HCT116 (cell line): ENCODE measurements at regions not wholly inside any gene's neighbourhood (a gene's known extent, or its start where the extent isn't known, plus 50 kb on each side); places are given as distances from the start of the nearest gene placed in this dataset.

Experiments
- ATAC-seq: fragments of 200-7000 bp; cut with Tn5 transposase; 2 replicates; pipeline ENCODE4 v1.9.1; 2020; ENCODE audit warnings: mild to moderate bottlenecking, moderate library complexity
- BruUV-seq: library from RNA; stranded (reverse); fragments of 400-500 nt; replicated peaks from 2 replicates; lab custom pipeline; 2021; lab: Mats Ljungman, UMichigan
- CTCF ChIA-PET: fragments of 300-600 bp; sonication (Branson Sonifier 250); formaldehyde crosslinking; loops from one replicate; lab custom pipeline; 2021; ENCODE audit warnings: antibody characterized with exemption; lab: Charles Lee
- POLR2A ChIA-PET: fragments of 300-600, 350-600 bp; sonication (Branson Sonifier 250); formaldehyde crosslinking; loops from one replicate; lab custom pipeline; 2021; ENCODE audit warnings: antibody characterized with exemption; lab: Charles Lee
- RAD21 ChIA-PET, 2 experiments: fragments of 300-600 bp; sonication (Branson Sonifier 250); formaldehyde crosslinking; loops; one replicate each; lab custom pipeline; 2023; ENCODE audit warnings: low total read pairs in 2 of 2; ENCODE audit not compliant: uncharacterized antibody in 2 of 2, unreplicated experiment in 2 of 2, low non-redundant PET in 1 of 2; lab: Charles Lee
- DNase-seq: peaks from one replicate; pipeline ENCODE4 v3.0.0-alpha.2; 2010; ENCODE audit warnings: low read depth, low spot score
- H2AFZ ChIP-seq: fragments of 200-600 bp; shearing (Covaris generic), sonication (generic); 2 replicates; pipeline ENCODE4 v1.6.1; 2017; ENCODE audit warnings: low read depth, mixed run types, mixed read lengths, antibody characterized with exemption, low read length; ENCODE audit not compliant: poor library complexity, severe bottlenecking
- H3K27ac ChIP-seq: 2 replicates; pipeline ENCODE4 v1.5.1; 2012; ENCODE audit warnings: low read depth, low read length
- H3K27me3 ChIP-seq: fragments of 200-600 bp; sonication (generic); 2 replicates; pipeline ENCODE4 v1.6.1; 2016; ENCODE audit warnings: mixed run types, low read length, mixed read lengths; ENCODE audit not compliant: insufficient read depth
- H3K36me3 ChIP-seq, 2 experiments: fragments of 200-500 bp in 1 of 2; fragments of 200-600 bp in 1 of 2; sonication (Bioruptor generic) in 1 of 2; sonication (generic) in 1 of 2; 2 replicates each; pipeline versions ENCODE4 v1.5.1 to v1.6.1; 2014 to 2016; ENCODE audit warnings: low read length in 2 of 2, inconsistent platforms in 1 of 2, mixed read lengths in 1 of 2, mixed run types in 1 of 2; ENCODE audit not compliant: insufficient read depth in 2 of 2, control insufficient read depth in 1 of 2
- H3K4me1 ChIP-seq, 2 experiments: fragments of 200-600 bp in 1 of 2; sonication (generic) in 1 of 2; 2 replicates each; pipeline versions ENCODE4 v1.5.1 to v1.6.1; 2012 to 2017; ENCODE audit warnings: low read length in 2 of 2, inconsistent platforms in 1 of 2, mild to moderate bottlenecking in 1 of 2, mixed read lengths in 1 of 2, mixed run types in 1 of 2, moderate library complexity in 1 of 2; ENCODE audit not compliant: insufficient read depth in 2 of 2, control insufficient read depth in 1 of 2
- H3K4me2 ChIP-seq: fragments of 200-600 bp; sonication (generic); 2 replicates; pipeline ENCODE4 v1.6.1; 2017; ENCODE audit warnings: mixed run types, low read length, mixed read lengths
- H3K4me3 ChIP-seq, 2 experiments: fragments of 200-600 bp in 1 of 2; sonication (generic) in 1 of 2; replicated peaks in 1 of 2; 2 replicates each; pipeline ENCODE4 v1.5.1; 2011 to 2016; ENCODE audit warnings: low read length in 2 of 2, control low read depth in 1 of 2, low read depth in 1 of 2, mild to moderate bottlenecking in 1 of 2, mixed read lengths in 1 of 2, mixed run types in 1 of 2
- H3K79me2 ChIP-seq: fragments of 200-600 bp; sonication (generic); 2 replicates; pipeline ENCODE4 v1.6.1; 2017; ENCODE audit warnings: mild to moderate bottlenecking, mixed run types, low read length, moderate library complexity, mixed read lengths; ENCODE audit not compliant: insufficient read depth
- H3K9ac ChIP-seq: fragments of 200-600 bp; sonication (generic); 2 replicates; pipeline ENCODE4 v1.6.1; 2016; ENCODE audit warnings: low read length, mixed read lengths
- H3K9me2 ChIP-seq: fragments of 200-600 bp; sonication (generic), shearing (Covaris generic); 2 replicates; pipeline ENCODE4 v1.6.1; 2017; ENCODE audit warnings: mixed run types, mild to moderate bottlenecking, moderate library complexity; ENCODE audit not compliant: insufficient read depth
- H3K9me3 ChIP-seq, 2 experiments: fragments of 200-500 bp in 1 of 2; fragments of 200-600 bp in 1 of 2; sonication (Bioruptor generic) in 1 of 2; sonication (generic) in 1 of 2; 2 replicates each; pipeline ENCODE4 v1.6.1; 2014 to 2017; ENCODE audit warnings: low read length in 2 of 2, mixed read lengths in 2 of 2, inconsistent platforms in 1 of 2, low read depth in 1 of 2, mild to moderate bottlenecking in 1 of 2, mixed run types in 1 of 2, moderate library complexity in 1 of 2; ENCODE audit not compliant: control insufficient read depth in 1 of 2, insufficient read depth in 1 of 2
- H4K20me1 ChIP-seq: fragments of 200-600 bp; sonication (generic), shearing (Covaris generic); 2 replicates; pipeline ENCODE4 v1.6.1; 2017; ENCODE audit warnings: mixed run types, mild to moderate bottlenecking, moderate library complexity; ENCODE audit not compliant: insufficient read depth
- CBX3 ChIP-seq: IDR thresholded peaks from 2 replicates; pipeline ENCODE4 v1.6.1; 2012; ENCODE audit warnings: low read depth
- CTCF ChIP-seq, 3 experiments: fragments of 200-600 bp in 1 of 3; sonication (generic) in 1 of 3; IDR thresholded peaks in 2 of 3; conservative IDR thresholded peaks in 1 of 3; 2 replicates each; pipeline ENCODE4 v1.5.1; 2012 to 2017; ENCODE audit warnings: low read depth in 2 of 3, low read length in 2 of 3, antibody characterized with exemption in 1 of 3, borderline replicate concordance in 1 of 3, control low read depth in 1 of 3, mild to moderate bottlenecking in 1 of 3, mixed read lengths in 1 of 3, mixed run types in 1 of 3, moderate library complexity in 1 of 3; ENCODE audit not compliant: insufficient read depth in 1 of 3
- EGR1 ChIP-seq: IDR thresholded peaks from 2 replicates; pipeline ENCODE4 v1.6.1; 2012; ENCODE audit warnings: low read depth
- ELF1 ChIP-seq: IDR thresholded peaks from 2 replicates; pipeline ENCODE4 v1.6.1; 2012; ENCODE audit warnings: low read depth, borderline replicate concordance
- FOSL1 ChIP-seq: IDR thresholded peaks from 2 replicates; pipeline ENCODE4 v1.6.1; 2012; ENCODE audit warnings: low read depth
- MAX ChIP-seq: IDR thresholded peaks from 2 replicates; pipeline ENCODE4 v1.6.1; 2012
- POLR2A ChIP-seq: IDR thresholded peaks from 2 replicates; pipeline ENCODE4 v1.7.0; 2011; ENCODE audit warnings: borderline replicate concordance; ENCODE audit not compliant: insufficient read depth, insufficient read length; ENCODE audit errors: extremely low read depth
- POLR2AphosphoS5 ChIP-seq: IDR thresholded peaks from 2 replicates; pipeline ENCODE4 v1.6.1; 2011; ENCODE audit warnings: mild to moderate bottlenecking, low read depth, low read length, moderate library complexity
- RAD21 ChIP-seq: IDR thresholded peaks from 2 replicates; pipeline ENCODE4 v1.6.1; 2012; ENCODE audit warnings: low read depth, mild to moderate bottlenecking
- REST ChIP-seq: IDR thresholded peaks from 2 replicates; pipeline ENCODE4 v1.6.1; 2012; ENCODE audit warnings: low read depth
- SP1 ChIP-seq: IDR thresholded peaks from 2 replicates; pipeline ENCODE4 v1.6.1; 2012; ENCODE audit warnings: low read depth
- SRF ChIP-seq: IDR thresholded peaks from 2 replicates; pipeline ENCODE4 v1.6.1; 2012; ENCODE audit warnings: low read depth
- TCF7L2 ChIP-seq: IDR thresholded peaks from 2 replicates; pipeline ENCODE4 v1.7.0; 2011; ENCODE audit warnings: borderline replicate concordance, inconsistent platforms; ENCODE audit not compliant: insufficient read depth, insufficient read length; ENCODE audit errors: extremely low read depth
- YY1 ChIP-seq: IDR thresholded peaks from 2 replicates; pipeline ENCODE4 v1.6.1; 2011; ENCODE audit warnings: low read length, low read depth, moderate library complexity, mild to moderate bottlenecking; ENCODE audit not compliant: insufficient replicate concordance; ENCODE audit errors: extremely low read depth
- ZFX ChIP-seq: fragments of 450-650 bp; IDR thresholded peaks from 2 replicates; pipeline ENCODE4 v1.6.1; 2017
- ZNF274 ChIP-seq: fragments of 200-500 bp; sonication (Bioruptor generic); IDR thresholded peaks from 2 replicates; pipeline ENCODE4 v1.6.1; 2014; ENCODE audit warnings: mild to moderate bottlenecking, low read depth, low read length, inconsistent platforms
- intact Hi-C: fragments of 100-400 bp; cut with micrococcal nuclease; formaldehyde crosslinking; loops from 2 replicates; pipeline ENCODE4 v1.10.0; 2022

- Histone ChIP-seq H3K27me3 (no peaks in the 10 kb centered on the region), H3K9ac (no peak overlapping the region), H3K4me3 (no peak overlapping the region), H3K4me2 (no peak overlapping the region), H3K79me2 (no peaks in the 10 kb centered on the region), H3K4me1 (no peaks in the 10 kb centered on the region), H2AFZ (no peak overlapping the region), H3K36me3 (no peaks in the 10 kb centered on the region), H4K20me1 (no peaks in the 10 kb centered on the region), H3K9me2 (no peaks in the 10 kb centered on the region), H3K27ac (no peak overlapping the region), H3K9me3 (no peaks in the 10 kb centered on the region)
- intact Hi-C loops = no loop called here
- ChIA-PET RAD21 (no interaction called here), POLR2A (no interaction called here), CTCF (no interaction called here)
- TF ChIP-seq TCF7L2 = no peak
- no peak for TF ChIP-seq ZFX
- no peak for TF ChIP-seq FOSL1
- no peak for TF ChIP-seq POLR2AphosphoS5
- no peak for TF ChIP-seq EGR1
- no peak for TF ChIP-seq SP1
- no peak for TF ChIP-seq SRF
- no peak for TF ChIP-seq YY1
- DNase-seq (no peak), ATAC-seq (no peak)
- BruUV-seq = no TSS peak
These were observed 107.8 kb upstream of the ISL1 start for GRCh38 chr5:51275428-51275827.

GRCh38 chr5:51276250-51276649 is 107.0 kb upstream of the ISL1 start:
- RAD21 ChIA-PET = no interaction called here
- no peak for DNase-seq
- no peak for TF ChIP-seq CBX3
- no peak for TF ChIP-seq ELF1
- no peak for TF ChIP-seq CTCF (IDR thresholded peaks at IDR 0.05 in 2 of 3, conservative IDR thresholded peaks at IDR 0.05 in 1 of 3; ENCODE audit: borderline replicate concordance in 1 of 3, insufficient read depth in 1 of 3, low read depth in 2 of 3, low read length in 2 of 3)
- no peak for TF ChIP-seq REST
- TF ChIP-seq ZFX = no peak
- no peak for TF ChIP-seq MAX
- TF ChIP-seq TCF7L2 = no peak
- no peak for TF ChIP-seq RAD21
- no peak for TF ChIP-seq FOSL1
- TF ChIP-seq ZNF274 = no peak
- no peak for TF ChIP-seq YY1
- TF ChIP-seq SRF = no peak
- TF ChIP-seq POLR2A = no peak
- no peak for TF ChIP-seq EGR1

More at GRCh38 chr5:51276250-51276649, 107.0 kb upstream of the ISL1 start:
- H3K4me2 ChIP-seq = no peak overlapping the region
- no peak overlapping the region for H2AFZ ChIP-seq
- H3K4me1 ChIP-seq = no peaks in the 10 kb centered on the region
- no peak for ATAC-seq
- no peaks in the 10 kb centered on the region for H3K9me3 ChIP-seq
- no peak overlapping the region for H3K27ac ChIP-seq
- no peaks in the 10 kb centered on the region for H3K79me2 ChIP-seq
- POLR2A ChIA-PET = no interaction called here
- H3K4me3 ChIP-seq = no peak overlapping the region
- H4K20me1 ChIP-seq = no peaks in the 10 kb centered on the region
- CTCF ChIA-PET = no interaction called here
- BruUV-seq = no TSS peak
- no peaks in the 10 kb centered on the region for H3K27me3 ChIP-seq
- H3K9me2 ChIP-seq = no peaks in the 10 kb centered on the region
- intact Hi-C loops = no loop called here
- no peaks in the 10 kb centered on the region for H3K36me3 ChIP-seq
- H3K9ac ChIP-seq = no peak overlapping the region
